ENCODE measurements at regions not wholly inside any gene's neighbourhood (a gene's known extent, or its start where the extent isn't known, plus 50 kb on each side); places are given as distances from the start of the nearest gene placed in this dataset.

DNA sequence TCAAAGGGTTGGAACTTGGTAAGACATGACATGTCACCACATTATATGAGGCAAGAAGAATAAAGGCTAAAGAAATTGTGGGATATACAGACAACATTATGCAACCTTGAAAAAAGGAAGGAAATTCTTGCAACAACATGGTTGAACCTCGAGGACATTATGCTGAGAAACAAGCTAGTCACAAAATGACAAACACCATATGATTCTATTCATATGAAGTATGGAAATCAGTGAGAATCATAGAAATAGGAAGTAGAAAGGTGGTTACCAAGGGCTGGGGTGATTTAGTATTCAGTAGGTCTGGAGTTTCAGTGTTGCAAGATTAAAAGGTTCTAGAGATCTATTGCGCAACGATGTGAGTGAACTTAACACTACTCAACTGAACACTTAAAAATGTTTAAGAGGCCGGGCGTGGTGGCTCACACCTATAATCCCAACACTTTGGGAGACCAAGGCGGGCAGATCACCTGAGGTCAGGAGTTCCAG lies 126.9 kb upstream of the TBX20 start:
- TF ChIP-seq, protein P1, sequence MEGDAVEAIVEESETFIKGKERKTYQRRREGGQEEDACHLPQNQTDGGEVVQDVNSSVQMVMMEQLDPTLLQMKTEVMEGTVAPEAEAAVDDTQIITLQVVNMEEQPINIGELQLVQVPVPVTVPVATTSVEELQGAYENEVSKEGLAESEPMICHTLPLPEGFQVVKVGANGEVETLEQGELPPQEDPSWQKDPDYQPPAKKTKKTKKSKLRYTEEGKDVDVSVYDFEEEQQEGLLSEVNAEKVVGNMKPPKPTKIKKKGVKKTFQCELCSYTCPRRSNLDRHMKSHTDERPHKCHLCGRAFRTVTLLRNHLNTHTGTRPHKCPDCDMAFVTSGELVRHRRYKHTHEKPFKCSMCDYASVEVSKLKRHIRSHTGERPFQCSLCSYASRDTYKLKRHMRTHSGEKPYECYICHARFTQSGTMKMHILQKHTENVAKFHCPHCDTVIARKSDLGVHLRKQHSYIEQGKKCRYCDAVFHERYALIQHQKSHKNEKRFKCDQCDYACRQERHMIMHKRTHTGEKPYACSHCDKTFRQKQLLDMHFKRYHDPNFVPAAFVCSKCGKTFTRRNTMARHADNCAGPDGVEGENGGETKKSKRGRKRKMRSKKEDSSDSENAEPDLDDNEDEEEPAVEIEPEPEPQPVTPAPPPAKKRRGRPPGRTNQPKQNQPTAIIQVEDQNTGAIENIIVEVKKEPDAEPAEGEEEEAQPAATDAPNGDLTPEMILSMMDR (IDR thresholded peaks at IDR 0.05): no peak
- TF ChIP-seq POLR2A (IDR thresholded peaks at IDR 0.05): no peak
